Vagina (tissue), 2 donors: ENCODE measurements at regions not wholly inside any gene's neighbourhood (a gene's known extent, or its start where the extent isn't known, plus 50 kb on each side); places are given as distances from the start of the nearest gene placed in this dataset.

ENCODE experiments used
- DNase-seq, 2 donors: peaks; one replicate each; pipeline ENCODE4 v3.0.0-alpha.2; 2017; ENCODE audit errors: extremely low spot score in 2 of 2
- H3K27ac ChIP-seq: fragments of 200-600 bp; sonication (generic); one replicate; pipeline ENCODE4 v1.5.1; 2019
- H3K27me3 ChIP-seq: fragments of 200-600 bp; sonication (generic); one replicate; pipeline ENCODE4 v1.5.1; 2019
- H3K36me3 ChIP-seq, 2 donors: fragments of 200-600 bp; sonication (generic); one replicate each; pipeline ENCODE4 v1.5.1; 2017 to 2019
- H3K4me1 ChIP-seq: fragments of 200-600 bp; sonication (generic); one replicate; pipeline ENCODE4 v1.5.1; 2019
- H3K4me3 ChIP-seq, 2 donors: fragments of 200-600 bp; sonication (generic); 1 replicate in 1 of 2; 2 replicates in 1 of 2; pipeline ENCODE4 v1.5.1; 2016 to 2019
- H3K9me3 ChIP-seq: fragments of 200-600 bp; sonication (generic); one replicate; pipeline ENCODE4 v1.5.1; 2019
- POLR2A ChIP-seq, 2 donors: fragments of 450-650 bp; IDR thresholded peaks; one replicate each; pipeline ENCODE4 v1.6.1; 2017; ENCODE audit warnings: antibody characterized with exemption in 2 of 2, mild to moderate bottlenecking in 2 of 2, moderate library complexity in 2 of 2
- POLR2AphosphoS5 ChIP-seq, 2 donors: sonication (generic); formaldehyde crosslinking; IDR thresholded peaks; one replicate each; pipeline ENCODE4 v1.9.0; 2017; ENCODE audit warnings: antibody characterized with exemption in 2 of 2, mild to moderate bottlenecking in 2 of 2, low read depth in 1 of 2; ENCODE audit not compliant: insufficient read depth in 1 of 2
- intact Hi-C: fragments of 100-400 bp; cut with DNase I; formaldehyde crosslinking; loops from one replicate; pipeline ENCODE4 v1.15.1; 2023
- TF ChIP-seq, protein P1 (sequence below), 3 experiments: fragments of 450-650 bp in 2 of 3; fragments of 200-600 bp in 1 of 3; sonication (generic) in 1 of 3; IDR thresholded peaks; one replicate each; pipeline ENCODE4 v1.5.1; 2017 to 2019; ENCODE audit warnings: antibody characterized with exemption in 3 of 3, mild to moderate bottlenecking in 2 of 3, moderate library complexity in 2 of 3

DNA sequence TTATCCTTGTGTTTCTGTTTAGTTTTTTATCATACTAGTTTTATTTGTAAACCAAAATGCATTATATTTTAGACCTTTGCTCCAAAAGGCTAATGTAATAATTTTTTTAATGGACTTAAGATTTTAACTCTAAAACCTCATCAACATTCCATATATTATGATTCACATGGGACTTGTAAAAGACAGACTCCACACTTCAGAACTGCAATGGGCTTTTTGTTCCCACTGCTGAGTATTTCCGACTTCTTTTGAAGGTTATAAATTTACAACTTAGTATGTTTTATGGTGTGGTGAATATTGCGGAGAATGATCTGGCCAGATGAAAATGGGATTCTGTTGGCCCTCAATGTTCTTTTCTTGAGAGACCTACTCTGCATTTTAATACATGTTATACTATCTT is 678.5 kb downstream of the USP25 start:
- Histone ChIP-seq H3K4me1 (peaks cover 13% of the 10 kb centered on the region), H3K27me3 (no peaks in the 10 kb centered on the region), H3K4me3 (no peak overlapping the region), H3K27ac (peak overlapping the region; percentile 70), H3K9me3 (no peaks in the 10 kb centered on the region), H3K36me3 (no peaks in the 10 kb centered on the region)
- TF ChIP-seq POLR2A (IDR thresholded peaks at IDR 0.05) = no peak
- no peak for TF ChIP-seq POLR2AphosphoS5 (IDR thresholded peaks at IDR 0.05; ENCODE audit: insufficient read depth in 1 of 2, low read depth in 1 of 2)
- TF ChIP-seq, protein P1, sequence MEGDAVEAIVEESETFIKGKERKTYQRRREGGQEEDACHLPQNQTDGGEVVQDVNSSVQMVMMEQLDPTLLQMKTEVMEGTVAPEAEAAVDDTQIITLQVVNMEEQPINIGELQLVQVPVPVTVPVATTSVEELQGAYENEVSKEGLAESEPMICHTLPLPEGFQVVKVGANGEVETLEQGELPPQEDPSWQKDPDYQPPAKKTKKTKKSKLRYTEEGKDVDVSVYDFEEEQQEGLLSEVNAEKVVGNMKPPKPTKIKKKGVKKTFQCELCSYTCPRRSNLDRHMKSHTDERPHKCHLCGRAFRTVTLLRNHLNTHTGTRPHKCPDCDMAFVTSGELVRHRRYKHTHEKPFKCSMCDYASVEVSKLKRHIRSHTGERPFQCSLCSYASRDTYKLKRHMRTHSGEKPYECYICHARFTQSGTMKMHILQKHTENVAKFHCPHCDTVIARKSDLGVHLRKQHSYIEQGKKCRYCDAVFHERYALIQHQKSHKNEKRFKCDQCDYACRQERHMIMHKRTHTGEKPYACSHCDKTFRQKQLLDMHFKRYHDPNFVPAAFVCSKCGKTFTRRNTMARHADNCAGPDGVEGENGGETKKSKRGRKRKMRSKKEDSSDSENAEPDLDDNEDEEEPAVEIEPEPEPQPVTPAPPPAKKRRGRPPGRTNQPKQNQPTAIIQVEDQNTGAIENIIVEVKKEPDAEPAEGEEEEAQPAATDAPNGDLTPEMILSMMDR (IDR thresholded peaks at IDR 0.05) = no peak
- intact Hi-C loops = no loop called here
- DNase-seq = no peak

DNA sequence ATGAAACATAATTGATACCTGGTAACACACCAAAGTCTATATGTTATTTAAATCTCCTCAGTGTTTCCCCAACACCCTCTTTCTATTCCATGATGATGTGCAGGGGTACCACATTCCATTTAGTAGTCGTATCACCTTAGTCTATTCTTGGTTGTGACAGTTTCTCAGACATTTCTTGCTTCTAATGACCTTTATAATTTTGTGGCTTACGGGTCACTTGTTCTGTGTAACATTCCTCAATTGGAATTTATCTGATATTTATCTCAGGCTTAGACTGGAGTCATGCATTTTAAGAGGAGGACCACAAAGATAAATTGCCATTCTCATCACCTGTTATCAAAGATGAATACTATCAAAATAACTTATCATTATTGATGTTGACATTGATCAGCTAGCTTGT is 679.6 kb downstream of the USP25 start:
- DNase-seq = no peak
- H3K4me1 ChIP-seq = peaks cover 13% of the 10 kb centered on the region
- intact Hi-C loops = no loop called here
- TF ChIP-seq, protein P1 (IDR thresholded peaks at IDR 0.05) = no peak
- TF ChIP-seq POLR2AphosphoS5 (IDR thresholded peaks at IDR 0.05; ENCODE audit: insufficient read depth in 1 of 2, low read depth in 1 of 2) (no peak), POLR2A (IDR thresholded peaks at IDR 0.05) (no peak)
- no peaks in the 10 kb centered on the region for H3K27me3 ChIP-seq
- no peaks in the 10 kb centered on the region for H3K9me3 ChIP-seq
- H3K36me3 ChIP-seq = no peaks in the 10 kb centered on the region
- H3K27ac ChIP-seq = no peak overlapping the region
- H3K4me3 ChIP-seq = no peak overlapping the region

DNA sequence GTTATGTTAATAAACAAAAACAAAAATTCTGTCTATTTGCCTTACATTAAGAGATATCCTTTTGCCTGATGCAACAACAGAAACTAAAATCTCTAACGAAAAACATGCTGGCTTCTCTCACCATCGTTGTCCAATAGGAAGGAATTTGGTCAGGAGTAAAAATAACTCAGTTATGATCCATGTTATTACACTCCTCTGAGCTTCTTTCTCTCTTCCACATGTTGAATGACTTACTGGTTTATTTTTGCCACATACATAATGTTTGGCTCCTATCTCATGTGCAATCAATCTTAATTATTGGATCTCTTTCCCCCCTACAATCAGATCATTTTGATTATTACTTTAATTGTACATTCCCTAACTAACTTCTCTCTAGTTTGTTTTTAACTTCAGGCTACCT is 688.4 kb downstream of the USP25 start:
- intact Hi-C loops = no loop called here
- Histone ChIP-seq H3K4me3 (peak overlapping the region in 1 of 2 donors; percentile 46), H3K4me1 (peaks cover 7% of the 10 kb centered on the region), H3K27me3 (no peaks in the 10 kb centered on the region), H3K36me3 (no peaks in the 10 kb centered on the region), H3K9me3 (no peaks in the 10 kb centered on the region), H3K27ac (peak overlapping the region; percentile 85)
- TF ChIP-seq POLR2A (IDR thresholded peaks at IDR 0.05) (no peak), POLR2AphosphoS5 (IDR thresholded peaks at IDR 0.05; ENCODE audit: insufficient read depth in 1 of 2, low read depth in 1 of 2) (peak in 1 of 2 donors; percentile 44)
- no peak for DNase-seq

DNA sequence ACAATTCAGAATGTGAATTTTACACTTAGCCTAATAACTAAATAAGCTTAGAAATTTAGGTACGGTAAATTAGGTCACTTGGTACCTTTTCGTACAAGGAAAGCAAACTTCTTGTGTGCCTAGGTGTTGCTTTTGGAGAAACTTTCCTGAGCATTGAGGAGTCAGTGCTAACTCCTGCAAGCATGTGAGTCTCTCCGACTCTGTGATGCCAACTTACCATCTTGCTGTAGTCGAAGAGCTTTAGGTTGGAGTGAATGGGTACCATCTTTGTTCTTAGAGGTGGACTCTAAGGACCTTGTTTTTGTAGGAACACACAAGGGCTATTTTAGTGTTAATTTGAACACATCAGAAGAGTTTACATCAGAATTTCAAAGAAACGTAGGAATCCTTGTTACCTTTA is 688.9 kb downstream of the USP25 start:
- H3K36me3 ChIP-seq = no peaks in the 10 kb centered on the region
- DNase-seq = no peak
- TF ChIP-seq POLR2AphosphoS5 (IDR thresholded peaks at IDR 0.05; ENCODE audit: insufficient read depth in 1 of 2, low read depth in 1 of 2) (no peak), POLR2A (IDR thresholded peaks at IDR 0.05) (no peak)
- TF ChIP-seq, protein P1 (IDR thresholded peaks at IDR 0.05) = no peak
- H3K4me1 ChIP-seq = peaks cover 8% of the 10 kb centered on the region
- peak overlapping the region; percentile 46 to 49 for H3K4me3 ChIP-seq
- peak overlapping the region; percentile 85 for H3K27ac ChIP-seq
- H3K9me3 ChIP-seq = no peaks in the 10 kb centered on the region
- H3K27me3 ChIP-seq = no peaks in the 10 kb centered on the region
- intact Hi-C loops = no loop called here

DNA sequence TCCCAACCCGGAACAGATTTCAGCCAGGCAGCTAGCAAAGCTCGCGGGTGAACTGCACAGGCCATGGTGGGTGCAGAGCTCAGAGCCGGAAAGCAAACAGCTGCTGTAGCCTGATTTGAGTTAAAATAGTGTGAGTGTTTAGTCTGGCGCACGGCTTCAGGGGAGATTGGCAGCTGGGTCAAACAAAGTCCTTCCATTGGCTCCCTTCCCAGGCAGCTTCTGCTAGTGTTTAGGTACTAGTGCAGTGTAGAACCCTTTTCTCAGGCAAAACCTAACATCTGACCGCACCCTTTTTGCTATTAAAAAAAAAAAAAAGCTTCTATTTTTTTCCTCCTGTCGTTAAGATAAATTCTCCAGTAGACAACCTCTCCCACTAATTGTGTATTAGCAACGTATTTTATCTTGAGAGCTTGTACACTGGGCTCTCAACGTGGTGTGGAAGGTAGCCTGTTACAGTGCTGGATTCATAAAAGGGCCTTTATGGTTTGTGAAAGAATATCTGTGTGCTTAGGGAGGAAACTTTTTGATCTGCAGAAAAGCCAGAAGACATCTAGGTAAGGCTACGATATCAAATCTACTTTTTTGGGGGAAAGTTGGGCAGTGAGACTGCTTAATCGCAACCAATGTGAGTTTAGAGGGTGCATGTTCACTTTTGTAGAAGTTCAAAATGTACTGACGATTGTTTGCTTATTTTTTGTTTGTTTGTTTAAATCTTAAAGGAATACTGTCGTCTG is 689.6 kb downstream of the USP25 start:
- no peak for DNase-seq
- Histone ChIP-seq H3K36me3 (no peaks in the 10 kb centered on the region), H3K4me3 (peak overlapping the region; percentile 46 to 49), H3K27ac (peak overlapping the region; percentile 85), H3K4me1 (peaks cover 8% of the 10 kb centered on the region), H3K27me3 (no peaks in the 10 kb centered on the region), H3K9me3 (no peaks in the 10 kb centered on the region)
- TF ChIP-seq, protein P1 (IDR thresholded peaks at IDR 0.05) = no peak
- peak in 1 of 2 donors; percentile 46 for TF ChIP-seq POLR2AphosphoS5 (IDR thresholded peaks at IDR 0.05; ENCODE audit: insufficient read depth in 1 of 2, low read depth in 1 of 2)
- intact Hi-C loops = no loop called here
